GM19023 (cell line): ENCODE measurements at regions not wholly inside any gene's neighbourhood (a gene's known extent, or its start where the extent isn't known, plus 50 kb on each side); places are given as distances from the start of the nearest gene placed in this dataset.
"Not testable (repeated sequence)": the region's sequence is repeated elsewhere in the genome, so short reads cannot be mapped to it uniquely, and the experiment has no call there.

Experiments
- ATAC-seq: cut with Tn5 transposase; IDR thresholded peaks from one replicate; pipeline ENCODE4 v1.9.1; 2021; ENCODE audit warnings: mild to moderate bottlenecking, moderate library complexity; ENCODE audit not compliant: unreplicated experiment

GRCh38 chr15:30688684-30689083 lies 62.8 kb downstream of the ARHGAP11B start:
- not testable (repeated sequence) for ATAC-seq

DNA sequence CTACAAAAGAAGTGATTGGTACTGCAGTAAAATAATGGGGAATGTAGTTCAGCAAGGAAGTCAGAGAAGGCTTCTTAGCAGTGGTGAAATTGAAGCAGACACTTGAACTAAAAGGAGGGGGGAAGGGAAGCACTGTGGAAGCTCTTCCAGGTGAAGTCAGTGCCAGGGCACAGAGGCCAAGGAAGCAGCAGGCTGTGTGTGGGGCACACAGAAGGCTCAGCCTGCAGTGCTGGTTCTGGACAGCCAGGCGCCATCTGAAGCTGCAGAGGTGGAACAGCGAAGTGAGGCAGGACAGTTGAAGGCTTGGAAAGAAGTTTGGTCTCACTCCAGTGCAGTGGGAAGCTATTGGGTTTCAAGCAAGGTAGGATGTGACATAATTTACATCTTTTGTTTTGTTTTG lies 64.2 kb downstream of the ARHGAP11B start:
- ATAC-seq = not testable (repeated sequence)

- ATAC-seq = not testable (repeated sequence)
Measured at GRCh38 chr15:30695811-30696210, 69.9 kb downstream of the ARHGAP11B start.

GRCh38 chr15:30696439-30697314 lies 70.7 kb downstream of the ARHGAP11B start:
- peak; percentile 86 for ATAC-seq

DNA sequence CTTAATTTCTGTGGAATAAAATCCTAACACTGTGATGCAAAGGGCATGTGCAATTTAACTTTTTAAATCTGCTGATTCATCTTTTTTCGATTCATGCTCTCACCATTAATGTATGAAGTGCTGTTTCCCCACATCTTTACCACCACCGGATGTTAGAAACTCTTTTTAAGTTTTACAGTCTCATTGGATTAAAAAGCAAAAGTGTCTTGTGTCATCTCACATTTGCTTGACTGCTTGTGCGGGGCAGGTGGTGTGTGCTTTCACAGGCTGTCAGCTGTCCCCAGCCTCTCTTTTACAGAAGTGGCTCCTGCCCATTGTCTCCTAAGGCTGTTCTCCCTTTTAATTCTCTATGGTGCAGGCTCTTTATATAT lies 71.4 kb downstream of the ARHGAP11B start:
- peak; percentile 59 for ATAC-seq

- not testable (repeated sequence) for ATAC-seq
Measured at GRCh38 chr15:30700006-30700597, 74.2 kb downstream of the ARHGAP11B start.

DNA sequence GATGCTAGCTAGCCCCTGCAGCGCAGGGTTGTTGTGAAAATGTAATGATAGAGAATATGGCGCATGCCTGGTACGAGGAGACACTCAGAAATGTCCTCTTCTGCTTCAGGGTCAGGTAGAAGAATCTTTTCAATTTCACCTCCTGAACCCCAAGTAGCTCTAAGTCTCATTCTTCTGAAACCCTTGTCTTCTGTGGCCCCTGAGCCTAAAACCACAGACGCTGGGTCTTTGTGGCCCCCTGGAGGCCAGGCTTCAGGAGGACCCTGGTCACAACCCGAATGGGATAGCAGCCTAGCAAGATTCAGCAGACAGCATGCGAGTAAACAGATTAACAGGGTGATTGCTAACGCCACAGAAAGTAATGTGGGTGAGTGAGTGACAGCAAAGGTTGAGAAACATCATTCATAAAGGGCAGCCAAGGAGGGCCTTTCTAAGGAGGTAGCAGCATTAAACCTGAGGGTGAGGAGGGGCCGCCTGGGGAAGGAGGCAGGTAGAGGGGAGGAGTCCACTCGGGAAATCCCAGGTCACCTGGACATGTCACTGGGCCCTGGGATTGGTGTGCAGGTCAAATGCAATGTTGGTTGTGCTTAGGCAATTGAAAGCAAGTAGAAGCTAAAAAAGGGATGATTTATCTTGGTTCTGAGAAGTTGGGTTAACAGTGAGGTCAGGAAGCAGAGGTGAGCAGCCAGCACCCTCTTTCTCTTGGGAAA lies 82.2 kb downstream of the ARHGAP11B start:
- not testable (repeated sequence) for ATAC-seq

GRCh38 chr15:30708809-30709208 lies 82.9 kb downstream of the ARHGAP11B start:
- not testable (repeated sequence) for ATAC-seq

DNA sequence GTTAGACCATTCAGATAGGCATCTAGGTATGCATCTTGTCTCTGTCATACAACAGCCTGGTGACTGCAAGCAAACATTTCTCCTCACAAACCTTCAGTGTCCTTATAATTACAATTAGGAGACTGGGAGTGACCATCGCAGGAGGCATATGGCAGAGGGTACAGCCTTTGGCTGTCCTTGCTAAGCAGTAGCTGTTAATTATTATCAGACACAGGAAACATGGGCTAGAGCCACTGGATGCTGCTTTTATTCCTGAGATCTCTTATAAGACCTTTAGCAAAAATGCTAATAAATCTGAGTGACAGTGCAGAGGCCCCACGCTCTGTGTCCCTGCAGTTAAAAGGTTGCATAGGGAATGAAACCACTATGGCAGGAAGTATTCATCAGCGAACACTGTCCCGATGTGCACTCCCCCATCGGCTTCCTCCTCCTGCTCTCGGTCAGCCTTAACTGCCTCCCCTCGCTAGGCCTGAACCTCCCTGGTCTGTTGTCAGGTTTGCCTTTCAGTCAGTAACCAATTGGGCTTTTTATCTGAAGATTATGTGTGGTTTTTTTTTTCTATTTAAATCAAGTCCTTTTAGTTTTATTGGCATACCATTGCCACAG lies 92.2 kb downstream of the ARHGAP11B start:
- ATAC-seq = not testable (repeated sequence)

- ATAC-seq = not testable (repeated sequence)
Measured at GRCh38 chr15:30719363-30719762, 93.4 kb downstream of the ARHGAP11B start.

- not testable (repeated sequence) for ATAC-seq
Measured at GRCh38 chr15:30720825-30721224, 94.9 kb downstream of the ARHGAP11B start.

DNA sequence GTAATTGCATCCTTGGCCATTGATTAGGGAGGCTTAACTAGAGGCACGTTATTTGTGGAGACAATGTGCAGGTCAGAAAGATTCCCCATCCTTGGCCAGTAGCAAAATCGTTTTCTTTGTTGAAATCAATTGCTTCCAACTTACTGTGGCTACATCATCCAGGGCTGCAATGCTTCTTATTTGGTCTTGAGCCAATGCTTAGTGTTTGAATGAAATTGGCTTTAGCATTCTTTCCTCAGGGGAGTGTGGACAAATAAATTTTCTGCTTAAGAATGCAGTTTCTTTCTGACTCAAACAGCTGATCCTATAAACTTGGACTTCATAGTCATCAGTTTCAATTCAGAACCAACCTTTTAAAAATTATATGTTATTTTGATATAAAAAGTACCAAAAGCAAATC lies 95.6 kb downstream of the ARHGAP11B start:
- not testable (repeated sequence) for ATAC-seq

GRCh38 chr15:30723540-30724175 lies 97.7 kb downstream of the ARHGAP11B start:
- not testable (repeated sequence) for ATAC-seq

DNA sequence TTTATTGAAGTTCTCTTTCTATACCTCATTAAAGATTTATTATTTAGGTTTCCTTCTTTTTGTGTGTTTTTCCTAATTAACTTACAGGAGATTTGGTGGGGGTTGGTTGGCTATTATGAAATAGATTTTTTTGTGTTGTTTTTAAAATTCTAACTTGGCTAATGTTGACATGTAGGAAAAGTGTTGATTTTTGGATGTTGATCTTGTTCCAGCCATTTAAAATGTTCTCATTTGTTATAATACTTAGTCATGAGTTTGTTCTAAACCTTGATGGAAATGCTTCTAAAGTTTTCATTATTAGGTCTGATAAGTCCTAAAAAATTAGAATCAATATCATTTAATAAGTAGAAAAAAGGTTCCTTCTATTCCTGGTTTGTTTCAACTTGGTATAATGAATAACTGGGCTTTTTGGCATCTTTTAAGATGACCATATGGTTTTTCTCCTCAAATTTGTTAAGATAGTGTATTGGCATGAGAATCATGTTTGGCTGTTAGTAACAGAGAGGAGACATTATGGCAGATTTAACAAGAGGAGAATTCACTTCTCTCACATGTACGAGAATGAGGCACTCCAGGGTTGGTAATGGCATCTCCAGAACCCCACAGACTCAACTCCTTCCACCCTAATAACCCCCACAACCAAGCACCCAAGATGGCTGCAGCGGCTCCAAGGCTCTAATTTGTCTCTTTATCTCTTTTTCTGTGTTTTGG lies 104.1 kb downstream of the ARHGAP11B start:
- not testable (repeated sequence) for ATAC-seq

GRCh38 chr15:30730633-30731032 lies 104.7 kb downstream of the ARHGAP11B start:
- ATAC-seq = not testable (repeated sequence)

- not testable (repeated sequence) for ATAC-seq
Measured at GRCh38 chr15:30732100-30732499, 106.2 kb downstream of the ARHGAP11B start.

- not testable (repeated sequence) for ATAC-seq
Measured at GRCh38 chr15:30735884-30736564, 110.1 kb downstream of the ARHGAP11B start.

- ATAC-seq = not testable (repeated sequence)
Measured at GRCh38 chr15:30742796-30743195, 116.9 kb downstream of the ARHGAP11B start.

- not testable (repeated sequence) for ATAC-seq
Measured at GRCh38 chr15:30749048-30749447, 123.1 kb downstream of the ARHGAP11B start.
